GM13976 (cell line): ENCODE measurements at regions not wholly inside any gene's neighbourhood (a gene's known extent, or its start where the extent isn't known, plus 50 kb on each side); places are given as distances from the start of the nearest gene placed in this dataset.

ENCODE experiments used
- DNase-seq: peaks from one replicate; pipeline ENCODE4 v3.0.0; 2012; ENCODE audit warnings: low spot score
- CTCF ChIP-seq: IDR thresholded peaks from 2 replicates; pipeline ENCODE4 v1.5.1; 2012; ENCODE audit warnings: borderline replicate concordance, mild to moderate bottlenecking; ENCODE audit not compliant: insufficient read depth; ENCODE audit errors: extremely low read depth, missing control alignments, control extremely low read depth
- in situ Hi-C: fragments of 300-500 bp; cut with MboI; formaldehyde crosslinking; loops from one replicate; pipeline ENCODE4 v1.12.0; 2022; ENCODE audit warnings: low sequenced_read_pairs, mixed read lengths, inconsistent platforms; ENCODE audit not compliant: unreplicated experiment

GRCh38 chr1:173117761-173118160 lies 67.0 kb upstream of the TNFSF18 start:
- no peak for TF ChIP-seq CTCF
- in situ Hi-C loops = no loop called here
- no peak for DNase-seq

- no peak for TF ChIP-seq CTCF
- in situ Hi-C loops = no loop called here
- DNase-seq = no peak
These were observed 66.4 kb upstream of the TNFSF18 start for GRCh38 chr1:173117108-173117633.

GRCh38 chr1:173114346-173114745 lies 63.6 kb upstream of the TNFSF18 start:
- no peak for TF ChIP-seq CTCF
- no peak for DNase-seq
- in situ Hi-C loops = no loop called here

- no peak for TF ChIP-seq CTCF
- no peak for DNase-seq
- in situ Hi-C loops = no loop called here
These were observed 62.4 kb upstream of the TNFSF18 start for GRCh38 chr1:173113015-173113741.

GRCh38 chr1:173112129-173112528 lies 61.4 kb upstream of the TNFSF18 start:
- in situ Hi-C loops = no loop called here
- peak; percentile 14 for DNase-seq

GRCh38 chr1:173107696-173108095 lies 57.0 kb upstream of the TNFSF18 start:
- in situ Hi-C loops = no loop called here
- no peak for DNase-seq
- TF ChIP-seq CTCF = no peak

More at GRCh38 chr1:173112129-173112528, 61.4 kb upstream of the TNFSF18 start:
- no peak for TF ChIP-seq CTCF

GRCh38 chr1:173103006-173103405 lies 52.3 kb upstream of the TNFSF18 start:
- in situ Hi-C loops = no loop called here
- DNase-seq = no peak
- no peak for TF ChIP-seq CTCF
